Kidney (tissue), 13 donors: ENCODE measurements at regions not wholly inside any gene's neighbourhood (a gene's known extent, or its start where the extent isn't known, plus 50 kb on each side); places are given as distances from the start of the nearest gene placed in this dataset.

Experiments
- DNase-seq, 5 donors: peaks; one replicate each; pipeline ENCODE4 v3.0.0-alpha.2; 2013 to 2020
- FAIRE-seq: peaks from 2 replicates; lab custom pipeline; 2012; peaks lifted over from hg19 to GRCh38; lab: Jason Lieb, UNC
- H3K27ac ChIP-seq, 2 donors: one replicate each; pipeline ENCODE4 v1.7.0; 2013; ENCODE audit warnings: low read depth in 2 of 2, low read length in 2 of 2, inconsistent platforms in 1 of 2
- H3K27me3 ChIP-seq: one replicate; pipeline ENCODE4 v1.7.1; 2013; ENCODE audit warnings: low read length, inconsistent platforms; ENCODE audit not compliant: control insufficient read depth, insufficient read depth
- H3K36me3 ChIP-seq, 3 donors: one replicate each; pipeline versions ENCODE4 v1.7.0 to v1.7.1; 2013; ENCODE audit warnings: low read length in 3 of 3, control low read depth in 1 of 3, inconsistent platforms in 1 of 3; ENCODE audit not compliant: insufficient read depth in 3 of 3, control insufficient read depth in 2 of 3
- H3K4me1 ChIP-seq, 3 donors: one replicate each; pipeline versions ENCODE4 v1.7.0 to v1.7.1; 2013; ENCODE audit warnings: low read length in 3 of 3, inconsistent platforms in 1 of 3, low read depth in 1 of 3; ENCODE audit not compliant: control insufficient read depth in 2 of 3, insufficient read depth in 2 of 3
- H3K4me3 ChIP-seq, 3 donors: one replicate each; pipeline versions ENCODE4 v1.7.0 to v1.8.1; 2013; ENCODE audit warnings: low read length in 3 of 3, control low read depth in 1 of 3, inconsistent platforms in 1 of 3
- H3K9ac ChIP-seq, 3 donors: one replicate each; pipeline versions ENCODE4 v1.7.0 to v1.7.1; 2013; ENCODE audit warnings: low read length in 3 of 3, control low read depth in 1 of 3, inconsistent platforms in 1 of 3
- H3K9me3 ChIP-seq, 3 donors: one replicate each; pipeline versions ENCODE4 v1.7.0 to v1.7.1; 2013; ENCODE audit warnings: low read length in 3 of 3, control low read depth in 1 of 3, inconsistent platforms in 1 of 3; ENCODE audit not compliant: control insufficient read depth in 2 of 3, insufficient read depth in 1 of 3
- CTCF ChIP-seq: IDR thresholded peaks from 3 replicates; pipeline ENCODE4 v1.5.1; 2012; ENCODE audit warnings: mild to moderate bottlenecking, moderate library complexity, borderline replicate concordance; ENCODE audit not compliant: insufficient read depth; ENCODE audit errors: extremely low read depth
- intact Hi-C: fragments of 100-400 bp; cut with DNase I; formaldehyde crosslinking; loops from one replicate; pipeline ENCODE4 v1.11.1; 2022
- donor health status: control.
- donor health status: control.
- donor health status: control.
- donor health status: control.
- donor health status: control.
- donor health status: DM: yes; HTN: yes; CAD: no.
- donor health status: Normal renal cell carcinoma (clear cell type).

- intact Hi-C loops = no loop called here
- Histone ChIP-seq H3K27ac (no peak overlapping the region), H3K9ac (no peak overlapping the region), H3K36me3 (no peaks in the 10 kb centered on the region), H3K27me3 (no peaks in the 10 kb centered on the region), H3K9me3 (no peaks in the 10 kb centered on the region), H3K4me1 (no peaks in the 10 kb centered on the region), H3K4me3 (no peak overlapping the region)
- TF ChIP-seq CTCF = no peak
- DNase-seq (no peak), FAIRE-seq (no peak)
These were observed 114.3 kb upstream of the FMN2 start for GRCh38 chr1:239977416-239977815.

- FAIRE-seq (no peak), DNase-seq (no peak)
- no peaks in the 10 kb centered on the region for H3K27me3 ChIP-seq
- intact Hi-C loops = no loop called here
- no peaks in the 10 kb centered on the region for H3K9me3 ChIP-seq
- no peak for TF ChIP-seq CTCF
- H3K36me3 ChIP-seq = no peaks in the 10 kb centered on the region
- H3K4me1 ChIP-seq = no peaks in the 10 kb centered on the region
- no peak overlapping the region for H3K9ac ChIP-seq
- no peak overlapping the region for H3K4me3 ChIP-seq
- no peak overlapping the region for H3K27ac ChIP-seq
These were observed 112.2 kb upstream of the FMN2 start for GRCh38 chr1:239979456-239979855.

GRCh38 chr1:239982762-239983161, 108.9 kb upstream of the FMN2 start:
- no peaks in the 10 kb centered on the region for H3K4me1 ChIP-seq
- H3K9ac ChIP-seq = no peak overlapping the region
- FAIRE-seq = no peak
- no peak for DNase-seq
- H3K36me3 ChIP-seq = no peaks in the 10 kb centered on the region
- H3K27me3 ChIP-seq = no peaks in the 10 kb centered on the region
- H3K4me3 ChIP-seq = no peak overlapping the region
- no peak overlapping the region for H3K27ac ChIP-seq
- intact Hi-C loops = no loop called here
- H3K9me3 ChIP-seq = no peaks in the 10 kb centered on the region
- no peak for TF ChIP-seq CTCF

- TF ChIP-seq CTCF = no peak
- intact Hi-C loops = no loop called here
These were observed 106.6 kb upstream of the FMN2 start for GRCh38 chr1:239985044-239985443.

More at GRCh38 chr1:239985044-239985443, 106.6 kb upstream of the FMN2 start:
- Histone ChIP-seq H3K27me3 (no peaks in the 10 kb centered on the region), H3K27ac (no peak overlapping the region), H3K9me3 (no peaks in the 10 kb centered on the region), H3K4me3 (no peak overlapping the region), H3K4me1 (no peaks in the 10 kb centered on the region), H3K36me3 (no peaks in the 10 kb centered on the region), H3K9ac (no peak overlapping the region)
- no peak for FAIRE-seq
- no peak for DNase-seq
